ENCODE measurements at regions not wholly inside any gene's neighbourhood (a gene's known extent, or its start where the extent isn't known, plus 50 kb on each side); places are given as distances from the start of the nearest gene placed in this dataset.

Small RNA genes in the stretch of these regions (small RNA-seq; reads per million reads assigned to genes)
- 0 reads per million in 6 experiments for gene CR392039.1

Measured in A549 (cell line).